ENCODE measurements at regions not wholly inside any gene's neighbourhood (a gene's known extent, or its start where the extent isn't known, plus 50 kb on each side); places are given as distances from the start of the nearest gene placed in this dataset.

- intact Hi-C loops (cut with micrococcal nuclease), result no loop called here
- no TSS peak for BruUV-seq (replicated peaks)
- Histone ChIP-seq H3K36me3 (ENCODE audit: control insufficient read depth in 1 of 2, insufficient read depth in 2 of 2, low read length in 2 of 2) (no peaks in the 10 kb centered on the region), H3K9ac (ENCODE audit: low read length) (no peak overlapping the region), H3K4me3 (replicated peaks in 1 of 2; ENCODE audit: low read depth in 1 of 2, low read length in 2 of 2) (no peak overlapping the region), H3K79me2 (ENCODE audit: insufficient read depth, low read length) (no peaks in the 10 kb centered on the region), H3K9me2 (ENCODE audit: insufficient read depth) (no peaks in the 10 kb centered on the region), H3K9me3 (ENCODE audit: control insufficient read depth in 1 of 2, insufficient read depth in 1 of 2, low read depth in 1 of 2, low read length in 2 of 2) (no peaks in the 10 kb centered on the region), H3K4me2 (ENCODE audit: low read length) (no peak overlapping the region), H4K20me1 (ENCODE audit: insufficient read depth) (no peaks in the 10 kb centered on the region), H3K4me1 (ENCODE audit: control insufficient read depth in 1 of 2, insufficient read depth in 2 of 2, low read length in 2 of 2) (no peaks in the 10 kb centered on the region), H3K27me3 (ENCODE audit: insufficient read depth, low read length) (peaks cover 16% of the 10 kb centered on the region), H2AFZ (ENCODE audit: low read depth, low read length, poor library complexity, severe bottlenecking) (no peak overlapping the region), H3K27ac (ENCODE audit: low read depth, low read length) (no peak overlapping the region)
- ChIA-PET RAD21 (ENCODE audit: low non-redundant PET in 1 of 2, low total read pairs in 2 of 2, uncharacterized antibody in 2 of 2, unreplicated experiment in 2 of 2) (no interaction called here), POLR2A (interaction anchor here (0.7 kb wide), 1 partner anchor 119 kb away, joined by 3 read pairs; no protein-coding TSS in a partner anchor), CTCF (no interaction called here)
- DNase-seq (ENCODE audit: low read depth, low spot score) (no peak), ATAC-seq (no peak)
- TF ChIP-seq EZH2 (IDR thresholded peaks at IDR 0.05) (no peak), SP1 (IDR thresholded peaks at IDR 0.05; ENCODE audit: low read depth) (no peak), JUND (IDR thresholded peaks at IDR 0.05) (no peak), POLR2AphosphoS5 (IDR thresholded peaks at IDR 0.05; ENCODE audit: low read depth, low read length) (no peak), EZH2phosphoT487 (IDR thresholded peaks at IDR 0.05; ENCODE audit: borderline replicate concordance) (no peak), ATF3 (IDR thresholded peaks at IDR 0.05) (no peak), CTCF (IDR thresholded peaks at IDR 0.05 in 2 of 3, conservative IDR thresholded peaks at IDR 0.05 in 1 of 3; ENCODE audit: borderline replicate concordance in 1 of 3, insufficient read depth in 1 of 3, low read depth in 2 of 3, low read length in 2 of 3) (no peak), MAX (IDR thresholded peaks at IDR 0.05) (no peak), RAD21 (IDR thresholded peaks at IDR 0.05; ENCODE audit: low read depth) (no peak), ELF1 (IDR thresholded peaks at IDR 0.05; ENCODE audit: borderline replicate concordance, low read depth) (no peak), EGR1 (IDR thresholded peaks at IDR 0.05; ENCODE audit: low read depth) (no peak)
Measured at GRCh38 chr12:118494776-118495175, 118.4 kb downstream of the SUDS3 start.

All from HCT116 (cell line).